ENCODE measurements at regions not wholly inside any gene's neighbourhood (a gene's known extent, or its start where the extent isn't known, plus 50 kb on each side); places are given as distances from the start of the nearest gene placed in this dataset.

GRCh38 chr2:104052356-104052755 lies 801.6 kb upstream of the POU3F3 start:
- no peak for TF ChIP-seq POLR2AphosphoS5 (IDR thresholded peaks at IDR 0.05)
- TF ChIP-seq POLR2A (IDR thresholded peaks at IDR 0.05): no peak
- TF ChIP-seq CTCF (IDR thresholded peaks at IDR 0.05): no peak
- TF ChIP-seq EP300 (IDR thresholded peaks at IDR 0.05): no peak
- DNase-seq (no peak), ATAC-seq (ENCODE audit: low FRiP score in 2 of 2) (no peak)
- H3K4me3 ChIP-seq: no peak overlapping the region
- H3K27me3 ChIP-seq: no peaks in the 10 kb centered on the region
- no peak overlapping the region for H3K27ac ChIP-seq
- WGBS, 2 donors: 79 to 88% methylated on average over 5 of the region's 5 CpGs
- H3K4me1 ChIP-seq: no peaks in the 10 kb centered on the region
- no peaks in the 10 kb centered on the region for H3K9me3 ChIP-seq
- no peaks in the 10 kb centered on the region for H3K36me3 ChIP-seq

GRCh38 chr2:104056451-104056850 lies 797.5 kb upstream of the POU3F3 start:
- H3K4me3 ChIP-seq: no peak overlapping the region
- TF ChIP-seq POLR2A (IDR thresholded peaks at IDR 0.05) (no peak), CTCF (IDR thresholded peaks at IDR 0.05) (no peak), POLR2AphosphoS5 (IDR thresholded peaks at IDR 0.05) (no peak)
- 89 to 95% methylated on average over 1 of the region's 1 CpG for WGBS, 2 donors
- H3K27me3 ChIP-seq: no peaks in the 10 kb centered on the region
- ATAC-seq (ENCODE audit: low FRiP score in 2 of 2) (no peak), DNase-seq (no peak)
- no peak overlapping the region for H3K27ac ChIP-seq
- H3K36me3 ChIP-seq: no peaks in the 10 kb centered on the region
- H3K9me3 ChIP-seq: no peaks in the 10 kb centered on the region
- H3K4me1 ChIP-seq: no peaks in the 10 kb centered on the region

- H3K4me3 ChIP-seq: no peak overlapping the region
- H3K4me1 ChIP-seq: no peaks in the 10 kb centered on the region
- no peaks in the 10 kb centered on the region for H3K27me3 ChIP-seq
- H3K36me3 ChIP-seq: no peaks in the 10 kb centered on the region
- ATAC-seq (ENCODE audit: low FRiP score in 2 of 2) (no peak), DNase-seq (no peak)
- 66 to 79% methylated on average over 2 of the region's 2 CpGs for WGBS, 2 donors
- no peak overlapping the region for H3K27ac ChIP-seq
- TF ChIP-seq POLR2AphosphoS5 (IDR thresholded peaks at IDR 0.05) (no peak), POLR2A (IDR thresholded peaks at IDR 0.05) (no peak), CTCF (IDR thresholded peaks at IDR 0.05) (no peak), EP300 (IDR thresholded peaks at IDR 0.05) (no peak)
- no peaks in the 10 kb centered on the region for H3K9me3 ChIP-seq
Measured at GRCh38 chr2:104068665-104069064, 785.2 kb upstream of the POU3F3 start.

DNA sequence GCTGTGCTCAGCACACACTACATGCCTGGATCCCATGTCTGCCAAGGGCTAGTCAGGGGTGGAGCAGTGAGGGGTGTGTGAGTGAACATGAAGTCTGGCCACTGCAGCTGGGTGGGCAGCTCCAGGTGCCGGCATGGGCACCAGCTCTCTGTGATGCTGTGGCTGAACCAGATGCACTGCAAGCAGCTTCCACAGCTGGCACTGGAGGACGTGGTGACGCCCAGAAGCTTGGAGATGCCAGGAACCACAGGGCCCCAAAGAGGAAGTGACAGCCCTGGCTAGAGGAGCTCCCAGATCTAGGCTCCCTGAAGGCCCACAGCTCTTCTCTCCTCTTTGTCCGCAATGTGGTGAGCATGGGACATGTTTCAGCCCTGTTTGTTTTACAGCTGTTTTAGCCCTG lies 776.3 kb upstream of the POU3F3 start:
- 86 to 100% methylated on average over 1 to 4 of the region's 4 CpGs for WGBS, 2 donors
- ATAC-seq (ENCODE audit: low FRiP score in 2 of 2) (peak; percentile 19 to 41), DNase-seq (peak in 1 of 2 donors; percentile 28)
- Histone ChIP-seq H3K27me3 (no peaks in the 10 kb centered on the region), H3K27ac (no peak overlapping the region), H3K4me3 (no peak overlapping the region), H3K9me3 (no peaks in the 10 kb centered on the region), H3K4me1 (no peaks in the 10 kb centered on the region), H3K36me3 (no peaks in the 10 kb centered on the region)
- TF ChIP-seq POLR2A (IDR thresholded peaks at IDR 0.05) (no peak), CTCF (IDR thresholded peaks at IDR 0.05) (no peak), EP300 (IDR thresholded peaks at IDR 0.05) (no peak), POLR2AphosphoS5 (IDR thresholded peaks at IDR 0.05) (no peak)

DNA sequence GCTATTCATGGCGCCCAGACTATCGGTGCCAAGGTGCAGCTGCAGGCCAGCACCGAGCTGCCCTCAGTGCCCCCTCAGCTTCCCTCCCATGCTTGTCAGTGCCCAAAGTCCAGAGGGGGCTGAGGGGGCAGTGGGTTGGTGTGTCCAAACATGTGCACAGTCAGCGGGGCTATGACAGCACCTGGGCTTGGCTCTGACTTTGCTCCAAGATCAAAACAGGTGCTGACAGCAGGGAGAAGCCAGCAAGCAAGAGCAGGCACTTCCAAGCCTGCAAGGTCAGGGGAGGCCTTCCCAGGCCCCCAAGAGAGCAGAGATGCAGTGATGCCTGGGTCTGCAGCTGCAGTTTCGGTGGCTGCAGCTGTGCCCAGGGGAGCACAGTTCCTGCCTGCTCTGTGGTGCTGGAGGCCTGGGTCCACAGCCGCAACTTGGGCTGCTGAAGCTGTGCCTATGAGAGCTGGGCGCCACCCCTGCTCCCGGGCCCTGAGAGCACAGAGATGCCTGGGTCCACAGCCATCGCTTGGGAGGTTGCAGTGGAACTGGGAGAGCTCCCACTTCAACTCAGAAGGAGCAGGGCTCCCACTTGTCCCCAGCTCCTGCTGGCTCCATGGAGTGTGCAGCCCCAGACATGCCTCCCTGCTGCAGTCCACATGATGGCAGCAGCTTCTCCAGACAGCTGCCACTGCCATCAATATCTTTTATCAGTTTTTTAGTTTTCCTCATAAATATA lies 775.3 kb upstream of the POU3F3 start:
- Histone ChIP-seq H3K27ac (no peak overlapping the region), H3K27me3 (no peaks in the 10 kb centered on the region), H3K36me3 (no peaks in the 10 kb centered on the region), H3K4me1 (no peaks in the 10 kb centered on the region), H3K9me3 (no peaks in the 10 kb centered on the region), H3K4me3 (no peak overlapping the region)
- ATAC-seq (ENCODE audit: low FRiP score in 2 of 2) (peak in 1 of 2 donors; percentile 51), DNase-seq (peak in 1 of 2 donors; percentile 39)
- no peak for TF ChIP-seq POLR2A (IDR thresholded peaks at IDR 0.05)
- no peak for TF ChIP-seq CTCF (IDR thresholded peaks at IDR 0.05)
- WGBS, 2 donors: 73 to 91% methylated on average over 2 to 8 of the region's 9 CpGs

All from upper lobe of left lung (tissue), 6 donors.